GM12875 (cell line): ENCODE measurements at regions not wholly inside any gene's neighbourhood (a gene's known extent, or its start where the extent isn't known, plus 50 kb on each side); places are given as distances from the start of the nearest gene placed in this dataset.
"Not testable (repeated sequence)": the region's sequence is repeated elsewhere in the genome, so short reads cannot be mapped to it uniquely, and the experiment has no call there.

Source experiments
- H3K4me3 ChIP-seq: one replicate; pipeline ENCODE4 v1.5.1; 2011; ENCODE audit warnings: low read depth, low read length, control low read depth
- CTCF ChIP-seq: IDR thresholded peaks from 2 replicates; pipeline ENCODE4 v1.5.1; 2011; ENCODE audit warnings: low read depth, mild to moderate bottlenecking, control low read depth, inconsistent platforms, low read length, moderate library complexity, borderline replicate concordance; ENCODE audit not compliant: insufficient read depth

- no peak overlapping the region for H3K4me3 ChIP-seq
- no peak for TF ChIP-seq CTCF
Observed at GRCh38 chrX:826448-826847, 195.9 kb downstream of the SHOX start.

- no peak for TF ChIP-seq CTCF
Observed at GRCh38 chrX:825991-826390, 195.4 kb downstream of the SHOX start.

GRCh38 chrX:823073-823472, 192.5 kb downstream of the SHOX start:
- H3K4me3 ChIP-seq, result not testable (repeated sequence)

More at GRCh38 chrX:825991-826390, 195.4 kb downstream of the SHOX start:
- no peak overlapping the region for H3K4me3 ChIP-seq

- H3K4me3 ChIP-seq, result no peak overlapping the region
- TF ChIP-seq CTCF, result no peak
Observed at GRCh38 chrX:821327-822107, 190.9 kb downstream of the SHOX start.

GRCh38 chrX:819684-820083, 189.1 kb downstream of the SHOX start:
- H3K4me3 ChIP-seq, result no peak overlapping the region
- TF ChIP-seq CTCF, result no peak

- no peak for TF ChIP-seq CTCF
- H3K4me3 ChIP-seq, result no peak overlapping the region
Observed at GRCh38 chrX:817759-818300, 187.2 kb downstream of the SHOX start.

- not testable (repeated sequence) for H3K4me3 ChIP-seq
Observed at GRCh38 chrX:817147-817546, 186.6 kb downstream of the SHOX start.

- no peak overlapping the region for H3K4me3 ChIP-seq
- no peak for TF ChIP-seq CTCF
Observed at GRCh38 chrX:816411-816810, 185.8 kb downstream of the SHOX start.
